Duodenal mucosa (tissue), 2 donors: ENCODE measurements at regions not wholly inside any gene's neighbourhood (a gene's known extent, or its start where the extent isn't known, plus 50 kb on each side); places are given as distances from the start of the nearest gene placed in this dataset.
"Not testable (repeated sequence)": the region's sequence is repeated elsewhere in the genome, so short reads cannot be mapped to it uniquely, and the experiment has no call there.

ENCODE experiments used
- H3K27ac ChIP-seq: one replicate; pipeline ENCODE4 v1.7.0; 2013; ENCODE audit warnings: low read depth, low read length
- H3K27me3 ChIP-seq, 2 donors: one replicate each; pipeline ENCODE4 v1.7.0; 2013; ENCODE audit warnings: low read length in 2 of 2, control low read depth in 1 of 2; ENCODE audit not compliant: insufficient read depth in 2 of 2, control insufficient read depth in 1 of 2
- H3K36me3 ChIP-seq, 2 donors: one replicate each; pipeline ENCODE4 v1.7.0; 2013; ENCODE audit warnings: low read length in 2 of 2, control low read depth in 1 of 2; ENCODE audit not compliant: insufficient read depth in 2 of 2, control insufficient read depth in 1 of 2
- H3K4me1 ChIP-seq, 2 donors: one replicate each; pipeline ENCODE4 v1.7.0; 2013; ENCODE audit warnings: low read length in 2 of 2, control low read depth in 1 of 2; ENCODE audit not compliant: insufficient read depth in 2 of 2, control insufficient read depth in 1 of 2
- H3K4me3 ChIP-seq, 2 donors: one replicate each; pipeline ENCODE4 v1.7.0; 2013; ENCODE audit warnings: low read length in 2 of 2, low read depth in 1 of 2
- H3K9ac ChIP-seq, 2 donors: one replicate each; pipeline ENCODE4 v1.7.0; 2013; ENCODE audit warnings: low read length in 2 of 2, low read depth in 1 of 2
- H3K9me3 ChIP-seq, 2 donors: one replicate each; pipeline ENCODE4 v1.7.0; 2013; ENCODE audit warnings: low read length in 2 of 2, control low read depth in 1 of 2; ENCODE audit not compliant: control insufficient read depth in 1 of 2

DNA sequence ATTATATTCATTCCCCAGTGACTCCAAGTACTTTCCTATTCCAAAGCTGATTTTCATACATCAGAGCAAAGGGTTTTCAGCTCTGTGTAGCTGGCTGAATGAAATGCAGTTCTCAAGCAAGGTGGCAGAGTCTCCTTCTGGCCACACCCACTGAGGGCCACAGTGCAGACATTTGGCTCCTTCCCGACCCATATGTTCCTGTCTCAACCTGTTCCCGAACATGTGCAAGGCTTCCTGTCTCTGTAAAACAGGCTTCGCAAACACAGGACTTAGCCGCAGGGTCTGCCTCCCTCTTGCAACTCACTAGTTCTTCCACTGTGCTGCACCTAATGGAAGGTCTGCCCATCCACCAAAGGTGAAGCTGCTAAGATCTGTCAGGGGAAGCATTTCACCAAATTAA, 249.2 kb downstream of the MID1IP1 start:
- no peaks in the 10 kb centered on the region for H3K27me3 ChIP-seq
- H3K4me1 ChIP-seq: no peaks in the 10 kb centered on the region

GRCh38 chrX:39052751-39053150, 251.5 kb downstream of the MID1IP1 start:
- Histone ChIP-seq H3K9me3 (no peaks in the 10 kb centered on the region), H3K9ac (no peak overlapping the region), H3K4me1 (no peaks in the 10 kb centered on the region), H3K36me3 (no peaks in the 10 kb centered on the region), H3K4me3 (no peak overlapping the region), H3K27ac (no peak overlapping the region), H3K27me3 (no peaks in the 10 kb centered on the region)

More for the DNA sequence above, 249.2 kb downstream of the MID1IP1 start:
- Histone ChIP-seq H3K9ac (no peak overlapping the region), H3K36me3 (no peaks in the 10 kb centered on the region), H3K4me3 (no peak overlapping the region), H3K27ac (no peak overlapping the region), H3K9me3 (no peaks in the 10 kb centered on the region)

DNA sequence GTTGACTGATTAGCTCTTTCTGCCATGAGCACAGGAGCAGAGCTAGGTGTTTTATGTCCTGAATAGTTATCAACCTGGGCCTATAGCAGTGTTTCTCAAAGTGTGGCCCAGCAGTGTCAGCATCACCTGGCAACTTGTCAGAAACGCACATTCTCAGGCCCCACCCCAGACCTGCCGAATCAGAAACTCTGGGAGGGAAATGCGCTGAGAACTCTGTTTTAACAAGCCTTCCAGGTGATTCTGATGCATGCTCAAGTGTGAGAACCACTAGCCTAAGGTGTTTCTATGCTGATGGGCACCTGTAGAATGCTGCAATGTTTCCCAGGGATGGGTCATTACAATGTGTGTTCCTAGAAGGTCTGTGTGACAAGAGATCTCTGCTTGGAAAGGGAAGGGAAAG, 257.5 kb downstream of the MID1IP1 start:
- Histone ChIP-seq H3K36me3 (no peaks in the 10 kb centered on the region), H3K9ac (no peak overlapping the region), H3K27ac (no peak overlapping the region), H3K27me3 (no peaks in the 10 kb centered on the region), H3K4me1 (peaks cover 0 to 4% of the 10 kb centered on the region in 2 donors), H3K9me3 (no peaks in the 10 kb centered on the region), H3K4me3 (no peak overlapping the region)

DNA sequence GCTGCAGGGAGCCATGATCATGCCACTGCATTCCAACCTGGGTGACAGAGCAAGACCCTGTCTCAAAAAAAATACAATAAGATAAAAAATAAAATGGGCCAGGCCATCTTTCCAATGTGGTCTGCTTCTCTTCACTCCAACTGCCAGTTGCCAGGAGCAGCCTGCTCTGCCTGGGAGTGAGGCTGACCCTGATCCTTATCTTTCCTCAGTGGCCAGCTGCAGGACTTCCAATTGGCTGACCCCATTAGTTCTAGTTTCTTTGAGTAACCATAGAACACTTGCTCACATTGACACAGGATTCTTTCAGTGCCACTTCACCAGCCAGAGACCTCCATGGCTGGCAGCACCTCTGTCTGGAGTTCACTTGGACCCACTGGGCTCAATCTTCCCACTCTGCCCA, 258.6 kb downstream of the MID1IP1 start:
- H3K4me1 ChIP-seq: peaks cover 0 to 4% of the 10 kb centered on the region in 2 donors
- H3K36me3 ChIP-seq: no peaks in the 10 kb centered on the region
- H3K9me3 ChIP-seq: no peaks in the 10 kb centered on the region
- H3K4me3 ChIP-seq: no peak overlapping the region
- H3K27me3 ChIP-seq: no peaks in the 10 kb centered on the region
- no peak overlapping the region for H3K9ac ChIP-seq
- H3K27ac ChIP-seq: no peak overlapping the region

DNA sequence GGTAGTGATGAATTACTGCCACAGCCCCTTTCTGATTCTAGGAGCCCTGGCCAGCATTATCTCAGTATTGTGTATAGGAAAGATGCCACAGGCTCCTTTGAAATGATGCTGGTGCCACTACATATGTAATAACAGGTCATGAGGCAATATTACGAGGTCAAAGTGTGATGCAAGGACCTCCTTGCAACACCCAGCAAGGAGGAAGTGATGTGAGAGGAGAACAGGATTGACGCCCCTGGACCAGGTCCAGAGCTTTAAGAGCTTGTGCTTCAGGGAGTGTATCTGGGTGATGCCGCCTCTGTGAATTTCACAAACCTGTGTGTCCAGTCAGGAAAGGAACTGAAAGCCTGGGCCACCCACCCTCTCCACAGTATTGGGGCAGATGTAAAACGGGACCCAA, 261.8 kb downstream of the MID1IP1 start:
- no peak overlapping the region for H3K27ac ChIP-seq
- H3K4me3 ChIP-seq: no peak overlapping the region
- no peaks in the 10 kb centered on the region for H3K36me3 ChIP-seq
- no peaks in the 10 kb centered on the region for H3K9me3 ChIP-seq
- peaks cover 0 to 4% of the 10 kb centered on the region in 2 donors for H3K4me1 ChIP-seq
- no peak overlapping the region for H3K9ac ChIP-seq
- no peaks in the 10 kb centered on the region for H3K27me3 ChIP-seq

DNA sequence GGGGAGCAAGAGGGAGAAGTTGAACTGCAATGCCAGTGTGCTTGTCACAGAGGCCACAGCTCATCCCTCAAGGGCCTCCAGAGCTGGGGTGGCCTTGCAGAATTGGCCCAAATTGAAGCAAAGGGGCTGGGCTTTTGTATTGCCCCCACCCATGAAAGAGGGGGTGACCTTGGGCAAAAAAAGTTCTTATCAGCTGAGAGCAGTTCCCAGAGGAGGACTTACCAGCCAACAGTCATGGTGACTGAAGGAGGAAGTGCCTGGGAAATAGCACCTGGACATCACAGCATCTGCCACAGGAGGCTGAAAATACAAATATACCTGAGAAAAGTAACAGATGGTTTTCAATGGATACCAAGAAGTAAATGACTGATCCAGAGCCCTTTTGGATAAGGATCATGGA, 262.4 kb downstream of the MID1IP1 start:
- Histone ChIP-seq H3K36me3 (no peaks in the 10 kb centered on the region), H3K4me3 (no peak overlapping the region), H3K27me3 (no peaks in the 10 kb centered on the region), H3K27ac (no peak overlapping the region), H3K9me3 (no peaks in the 10 kb centered on the region), H3K9ac (no peak overlapping the region), H3K4me1 (no peaks in the 10 kb centered on the region)

DNA sequence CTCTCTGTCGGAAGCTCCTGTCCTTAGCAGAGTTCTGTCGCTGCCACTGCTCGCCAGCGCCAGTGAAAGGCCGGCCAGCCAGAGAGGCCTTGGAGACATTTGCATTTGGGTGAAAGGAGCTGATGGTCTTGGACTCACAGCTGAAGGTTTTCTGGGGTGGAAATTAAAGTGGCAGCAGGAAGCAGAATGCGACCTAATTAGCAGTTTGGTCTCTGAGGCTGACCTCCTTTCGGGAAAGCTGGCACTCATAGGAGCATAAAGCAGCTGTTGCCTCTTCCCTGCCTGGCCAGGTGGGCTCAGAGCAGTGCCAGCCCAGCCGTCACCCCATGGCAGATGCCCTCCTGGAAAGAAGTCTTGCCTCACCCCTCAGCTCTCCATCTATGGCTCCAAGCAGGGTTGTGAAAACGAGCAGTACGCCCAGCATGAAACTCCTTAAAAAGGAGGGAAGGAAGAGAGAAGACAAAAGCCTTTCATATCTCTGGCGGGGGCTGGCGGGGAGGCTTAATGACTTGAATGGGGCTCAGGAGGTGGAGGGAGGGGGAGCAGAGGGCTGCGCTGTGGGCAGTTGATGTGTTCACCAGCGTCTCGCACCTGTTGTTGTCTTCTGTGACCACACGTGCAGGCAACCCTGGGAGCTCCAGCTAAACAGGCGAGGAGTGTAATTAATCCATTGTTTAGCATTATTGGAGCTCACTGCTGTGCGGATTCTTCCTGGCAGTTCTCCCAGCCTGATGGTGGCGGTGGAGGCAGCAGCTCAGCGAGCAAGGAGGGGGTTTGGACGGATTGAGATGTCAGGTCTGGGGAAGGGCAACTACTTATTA, 264.0 kb downstream of the MID1IP1 start:
- Histone ChIP-seq H3K4me1 (no peaks in the 10 kb centered on the region), H3K36me3 (no peaks in the 10 kb centered on the region), H3K27me3 (no peaks in the 10 kb centered on the region), H3K4me3 (no peak overlapping the region), H3K9me3 (no peaks in the 10 kb centered on the region), H3K27ac (no peak overlapping the region), H3K9ac (no peak overlapping the region)

DNA sequence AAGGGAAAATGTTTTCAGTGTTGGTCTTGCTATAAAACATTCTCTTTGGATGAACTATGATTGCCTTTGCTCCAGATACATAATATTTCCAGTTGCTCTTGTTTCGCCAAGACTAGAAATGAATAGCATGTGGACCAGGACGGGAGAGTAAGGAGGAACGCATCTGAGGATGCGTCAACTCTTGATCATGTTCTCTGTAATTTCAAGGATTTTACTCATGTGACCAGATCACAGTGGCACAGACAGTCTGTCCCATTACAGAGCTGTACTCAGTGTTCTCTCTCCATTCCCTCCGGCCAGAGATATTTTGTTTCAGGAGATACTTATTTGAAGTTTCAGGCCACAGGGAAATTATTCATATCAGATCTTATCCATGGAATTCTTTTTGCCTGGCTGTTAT, 266.6 kb downstream of the MID1IP1 start:
- Histone ChIP-seq H3K9me3 (no peaks in the 10 kb centered on the region), H3K4me3 (no peak overlapping the region), H3K4me1 (no peaks in the 10 kb centered on the region), H3K9ac (no peak overlapping the region), H3K36me3 (no peaks in the 10 kb centered on the region), H3K27me3 (no peaks in the 10 kb centered on the region), H3K27ac (no peak overlapping the region)

- H3K4me1 ChIP-seq, H3K9ac ChIP-seq, H3K4me3 ChIP-seq, H3K36me3 ChIP-seq, H3K9me3 ChIP-seq, H3K27me3 ChIP-seq, H3K27ac ChIP-seq: not testable (repeated sequence)
Measured at GRCh38 chrX:39068634-39069033, 267.4 kb downstream of the MID1IP1 start.

DNA sequence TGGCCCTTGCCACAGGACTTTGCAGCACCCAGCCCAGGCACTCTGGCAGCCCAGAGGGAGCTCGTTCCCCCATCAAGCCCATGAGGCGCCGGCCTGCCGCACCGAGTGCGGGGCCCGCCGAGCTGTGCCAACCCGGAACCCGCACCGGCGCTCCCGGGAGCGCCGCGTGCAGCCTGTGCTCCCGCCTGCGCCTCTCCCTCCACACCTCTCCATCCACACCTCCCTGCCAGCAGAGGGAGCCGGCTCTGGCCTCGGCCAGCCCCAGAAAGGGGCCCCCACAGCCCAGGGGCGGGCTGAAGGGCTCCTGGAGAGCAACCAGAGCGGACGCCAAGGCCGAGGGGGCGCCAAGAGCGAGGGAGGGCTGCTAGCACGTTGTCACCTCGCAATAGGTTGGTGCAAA, 268.8 kb downstream of the MID1IP1 start:
- no peaks in the 10 kb centered on the region for H3K9me3 ChIP-seq
- H3K4me1 ChIP-seq: no peaks in the 10 kb centered on the region
- H3K36me3 ChIP-seq: no peaks in the 10 kb centered on the region
- no peak overlapping the region for H3K4me3 ChIP-seq
- no peak overlapping the region for H3K27ac ChIP-seq
- H3K9ac ChIP-seq: no peak overlapping the region
- no peaks in the 10 kb centered on the region for H3K27me3 ChIP-seq
